NCI-H2081 treated with DMSO at 0.1 percent for 48 hours (cell line): ENCODE measurements at regions not wholly inside any gene's neighbourhood (a gene's known extent, or its start where the extent isn't known, plus 50 kb on each side); places are given as distances from the start of the nearest gene placed in this dataset.

ENCODE experiments used
- DNase-seq: peaks from one replicate; lab custom pipeline; 2025; lab: John Stamatoyannopoulos, UW

GRCh38 chrX:20472620-20473258 is 206.0 kb upstream of the RPS6KA3 start:
- no peak for DNase-seq

GRCh38 chrX:20472148-20472547 is 205.4 kb upstream of the RPS6KA3 start:
- no peak for DNase-seq

GRCh38 chrX:20471483-20471882 is 204.8 kb upstream of the RPS6KA3 start:
- DNase-seq, result no peak

DNA sequence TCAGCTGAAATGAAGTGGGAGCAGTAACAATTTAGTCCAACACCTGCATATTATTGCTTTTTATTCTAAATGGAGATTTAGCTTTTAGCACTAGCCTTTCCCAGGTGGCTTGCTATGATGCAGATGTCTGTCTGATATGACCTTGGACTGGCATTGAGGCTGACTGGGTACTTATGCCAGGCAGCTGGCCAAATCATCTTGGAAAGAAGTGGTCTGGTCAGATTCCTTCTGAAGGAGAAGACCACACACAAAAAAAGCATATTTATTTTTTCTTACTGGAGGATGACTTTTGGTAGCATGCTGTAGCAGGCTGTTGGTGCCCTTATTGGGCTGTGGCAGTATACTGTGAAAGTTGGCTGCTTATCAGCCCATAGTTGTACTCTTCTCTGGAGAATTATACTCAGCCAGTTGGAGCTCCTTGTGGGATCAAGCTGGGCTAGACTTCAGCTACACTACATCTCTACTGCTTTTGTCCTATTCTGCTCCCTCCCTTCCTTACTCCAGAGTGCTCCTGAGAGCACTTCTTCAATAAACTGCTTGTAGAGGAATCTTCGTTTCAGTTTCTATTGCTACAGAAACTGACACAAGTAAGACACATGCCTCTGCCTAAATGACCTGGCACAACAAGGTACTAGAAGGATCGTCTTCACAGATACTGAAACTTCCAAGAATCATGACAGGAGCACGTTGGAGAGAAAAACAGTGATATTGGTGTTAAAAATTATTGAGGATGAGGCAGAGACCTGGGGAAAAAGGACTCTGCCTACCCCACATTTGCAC is 196.8 kb upstream of the RPS6KA3 start:
- no peak for DNase-seq

DNA sequence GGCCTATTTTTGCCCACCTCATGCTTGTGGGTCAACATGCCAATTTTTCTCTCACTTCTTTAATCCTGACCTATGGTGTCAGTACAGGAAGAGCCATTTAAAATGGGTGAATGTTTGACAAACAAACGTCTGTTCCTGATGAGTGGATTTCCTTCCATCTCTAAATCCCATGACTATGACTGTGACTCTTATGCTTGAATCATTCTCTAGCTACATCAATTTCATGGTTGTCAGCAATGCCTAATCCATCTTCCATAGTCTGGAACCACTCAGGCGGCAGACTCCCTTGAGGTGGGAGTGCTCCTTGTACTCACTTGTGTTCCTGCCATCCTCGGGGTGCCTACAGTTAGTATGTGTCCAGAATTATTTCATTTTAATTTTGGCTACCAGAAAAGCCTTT is 194.9 kb upstream of the RPS6KA3 start:
- no peak for DNase-seq

- no peak for DNase-seq
Measured at GRCh38 chrX:20461002-20461401, 194.3 kb upstream of the RPS6KA3 start.

DNA sequence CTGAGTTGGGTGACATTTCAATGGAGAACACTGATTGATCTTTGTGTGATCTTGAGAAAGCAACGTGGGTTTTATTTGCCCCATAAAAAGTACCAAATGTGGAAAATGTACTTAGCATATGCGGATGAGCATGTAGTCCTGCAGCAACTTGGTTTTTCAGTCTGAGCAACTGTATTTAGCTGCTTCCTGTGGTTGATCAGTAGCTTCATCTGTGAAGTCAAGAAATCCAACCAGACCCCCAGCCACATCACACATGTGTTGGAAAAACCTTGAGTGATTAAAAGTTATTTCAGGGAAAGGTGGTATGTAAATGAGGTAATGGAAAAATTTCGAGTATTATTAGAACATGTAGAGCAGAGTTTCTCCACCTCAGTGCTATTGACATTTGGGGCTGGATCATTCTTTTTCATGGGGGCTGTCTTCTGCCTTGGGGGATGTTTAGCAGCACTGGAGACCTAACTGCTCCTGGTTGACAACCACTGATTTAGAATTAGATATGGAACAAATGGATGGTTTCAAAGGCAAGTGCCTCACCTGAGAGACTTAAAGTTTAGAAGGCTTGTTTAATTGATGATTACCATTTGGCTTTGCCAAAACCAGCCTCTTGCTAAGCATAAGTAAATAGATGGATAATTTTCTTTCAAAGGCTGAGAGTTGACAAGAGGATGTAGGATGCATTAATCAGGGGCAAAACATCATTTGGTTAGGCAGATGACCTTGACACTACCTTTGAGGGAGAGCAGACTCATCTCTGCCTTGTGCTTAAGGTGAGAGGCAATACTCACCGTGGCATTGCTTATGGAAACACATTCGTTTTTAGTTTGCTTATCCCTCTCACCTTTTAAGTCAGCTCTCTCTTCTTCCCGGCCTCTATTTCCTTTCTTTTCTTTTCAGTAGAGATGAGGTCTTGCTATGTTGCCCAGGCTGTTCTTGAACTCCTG is 193.0 kb upstream of the RPS6KA3 start:
- DNase-seq, result no peak

GRCh38 chrX:20456971-20457370 is 190.3 kb upstream of the RPS6KA3 start:
- DNase-seq, result no peak

- DNase-seq, result no peak
Measured at GRCh38 chrX:20455001-20455400, 188.3 kb upstream of the RPS6KA3 start.

- DNase-seq, result no peak
Measured at GRCh38 chrX:20454117-20454516, 187.4 kb upstream of the RPS6KA3 start.

DNA sequence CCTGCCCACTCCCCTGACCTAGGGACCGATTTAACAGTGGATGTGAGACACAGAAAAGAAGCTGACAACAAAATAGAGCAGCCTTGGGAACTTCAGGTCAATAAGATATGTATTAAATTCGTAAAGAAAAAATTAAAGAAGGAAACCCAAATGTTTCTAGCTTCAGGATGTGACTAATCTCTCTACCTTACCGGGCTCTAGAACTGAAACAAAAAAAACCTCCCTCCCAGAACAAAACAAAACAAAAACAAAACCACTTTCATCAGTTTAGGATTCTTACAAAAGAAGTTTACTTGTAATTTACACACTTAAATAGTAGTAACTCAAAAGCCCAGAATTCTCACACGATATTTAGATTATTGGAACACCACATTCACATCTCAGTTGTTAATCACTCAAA is 185.8 kb upstream of the RPS6KA3 start:
- DNase-seq, result no peak

DNA sequence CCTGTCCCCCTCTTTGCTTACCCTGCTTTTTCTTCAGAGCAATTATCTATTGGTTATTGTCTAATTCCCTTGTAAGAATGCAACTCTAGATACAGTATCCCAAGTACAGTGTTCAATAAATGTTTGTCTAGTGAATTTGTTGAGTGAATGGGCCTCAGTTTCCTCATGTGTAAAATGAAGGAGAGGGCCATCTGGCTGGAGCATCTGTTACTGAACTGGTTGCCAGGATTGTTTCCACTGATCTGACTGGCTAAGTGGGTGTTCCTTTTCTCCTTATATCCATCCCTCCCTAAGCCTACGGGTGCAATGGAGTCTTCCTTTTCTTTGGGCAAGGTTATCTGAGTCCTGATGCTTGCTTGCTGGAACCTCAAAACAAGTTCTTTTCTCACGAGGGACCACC is 185.2 kb upstream of the RPS6KA3 start:
- DNase-seq, result no peak

GRCh38 chrX:20445109-20445508 is 178.4 kb upstream of the RPS6KA3 start:
- no peak for DNase-seq

DNA sequence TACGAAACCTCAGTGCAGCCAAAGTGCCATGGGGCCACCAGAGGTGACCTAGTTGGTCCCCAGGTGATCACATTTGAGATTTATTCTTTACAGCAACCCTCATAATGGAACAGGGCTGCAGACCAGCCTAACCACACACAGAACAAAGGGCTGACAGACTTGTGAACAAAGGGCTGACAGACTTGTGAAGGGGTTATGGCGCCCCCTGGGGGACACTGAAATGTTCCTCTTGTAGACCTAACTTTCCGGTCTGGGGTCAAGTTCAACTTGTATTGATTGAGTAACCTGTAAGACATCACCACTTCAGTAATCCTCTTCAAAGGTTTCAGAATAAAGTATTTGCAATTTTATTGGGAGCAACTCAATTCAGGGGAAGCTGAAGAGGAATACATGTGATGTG is 175.9 kb upstream of the RPS6KA3 start:
- DNase-seq, result peak; percentile 58

GRCh38 chrX:20441123-20441522 is 174.4 kb upstream of the RPS6KA3 start:
- DNase-seq, result no peak

GRCh38 chrX:20438871-20439526 is 172.3 kb upstream of the RPS6KA3 start:
- DNase-seq, result no peak

DNA sequence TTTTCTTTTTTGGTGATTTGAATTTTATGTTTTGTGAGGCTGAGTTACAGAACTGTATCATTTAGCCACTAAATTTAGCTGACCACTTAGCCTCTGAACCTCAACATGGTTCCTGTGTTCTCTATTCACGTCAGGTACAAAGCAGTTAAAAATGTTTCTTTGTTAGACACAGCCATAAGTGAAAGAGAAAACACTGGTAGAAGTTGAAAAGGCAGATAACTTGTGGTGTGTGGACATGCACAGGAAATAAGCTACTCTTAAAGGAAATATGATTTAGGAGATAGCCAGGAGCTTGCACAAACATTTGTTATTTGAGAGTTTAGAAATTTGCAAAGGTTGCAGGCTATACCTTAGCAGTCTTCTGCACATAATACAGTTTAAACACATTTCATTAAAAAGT is 171.0 kb upstream of the RPS6KA3 start:
- DNase-seq, result no peak

DNA sequence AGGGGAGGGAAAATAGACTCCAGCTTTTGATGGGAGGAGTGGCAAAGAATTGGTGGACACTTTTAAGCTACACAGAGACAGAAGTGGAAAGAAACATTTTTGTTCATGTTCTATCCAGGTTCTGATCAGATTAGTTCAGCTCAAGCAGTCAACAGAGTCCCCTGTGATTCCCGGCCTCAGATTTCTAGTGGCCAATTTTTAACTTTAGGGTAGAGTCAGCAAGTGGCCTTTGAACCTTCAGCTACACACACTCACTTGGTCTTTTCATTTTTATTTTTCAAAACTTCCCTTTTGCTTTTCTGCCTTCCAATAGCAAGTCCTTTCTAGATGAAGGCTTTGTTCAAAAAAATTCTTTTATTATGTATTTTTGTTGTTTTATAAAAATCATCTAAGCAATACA is 169.2 kb upstream of the RPS6KA3 start:
- no peak for DNase-seq

DNA sequence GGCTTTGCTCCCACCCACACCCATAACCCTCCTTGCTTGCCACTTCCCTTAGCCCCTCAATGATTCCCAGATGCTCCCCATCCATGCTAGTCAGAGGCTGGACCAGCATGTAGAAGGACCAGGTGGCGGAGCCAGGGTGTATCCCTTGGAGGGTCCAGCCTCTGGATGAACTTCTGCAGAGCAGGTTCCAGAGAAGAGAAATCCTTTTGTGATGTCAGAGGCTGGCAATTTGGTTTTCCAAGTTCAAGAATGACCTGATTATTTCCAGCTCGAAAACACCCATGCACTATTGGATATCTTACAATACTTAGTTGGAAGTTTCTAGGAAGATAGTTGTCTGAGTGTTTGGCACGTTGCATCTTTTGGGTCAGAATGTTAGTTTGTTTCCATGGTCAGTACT is 168.3 kb upstream of the RPS6KA3 start:
- DNase-seq, result no peak

DNA sequence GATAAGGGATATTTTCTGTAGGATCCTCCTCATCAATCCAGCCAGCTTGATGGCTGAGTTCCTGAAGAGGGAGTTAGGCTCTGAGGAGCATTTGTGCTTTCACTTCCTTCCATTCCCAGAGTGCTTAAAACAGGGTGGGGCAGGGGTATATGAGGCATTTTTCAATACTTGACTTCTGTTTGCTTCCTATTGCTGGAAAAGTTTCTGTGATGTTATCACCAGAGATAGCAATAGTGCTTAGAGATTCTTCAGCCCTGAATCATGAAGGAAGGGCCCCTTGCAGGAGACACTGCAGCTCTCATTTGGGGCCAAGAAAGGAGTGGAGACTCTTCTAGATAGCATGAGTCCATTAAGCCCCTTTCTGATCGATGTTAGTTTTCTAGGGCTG is 166.7 kb upstream of the RPS6KA3 start:
- no peak for DNase-seq

GRCh38 chrX:20432746-20433387 is 166.2 kb upstream of the RPS6KA3 start:
- no peak for DNase-seq

DNA sequence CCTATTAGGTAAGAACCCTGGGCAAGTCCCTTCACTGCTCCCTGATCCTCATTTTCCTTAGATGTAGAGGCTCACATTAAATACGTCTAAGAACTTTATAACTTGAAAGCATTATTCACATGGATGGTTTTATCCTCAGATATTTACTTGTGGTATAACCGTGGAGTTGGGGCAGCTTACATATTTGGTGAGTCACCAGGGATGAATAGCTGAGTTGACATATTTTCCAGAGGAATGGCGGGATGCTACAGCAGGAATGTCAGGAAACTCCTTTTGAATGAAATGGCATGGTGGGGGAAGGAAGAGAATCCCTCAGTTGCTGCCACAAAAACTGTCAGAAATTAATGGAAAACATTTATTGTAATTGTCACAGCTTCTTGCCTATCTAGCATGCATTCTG is 165.3 kb upstream of the RPS6KA3 start:
- DNase-seq, result no peak
